Breast epithelium (tissue), 4 donors: ENCODE measurements at regions not wholly inside any gene's neighbourhood (a gene's known extent, or its start where the extent isn't known, plus 50 kb on each side); places are given as distances from the start of the nearest gene placed in this dataset.

Experiments
- DNase-seq, 2 donors: peaks; one replicate each; pipeline ENCODE4 v3.0.0-alpha.2; 2019; ENCODE audit warnings: low spot score in 2 of 2
- H3K27ac ChIP-seq, 2 donors: fragments of 200-600 bp; sonication (generic) in 1 of 2; one replicate each; pipeline ENCODE4 v1.5.1; 2016 to 2019; ENCODE audit warnings: mild to moderate bottlenecking in 1 of 2
- H3K27me3 ChIP-seq, 2 donors: fragments of 200-600 bp; sonication (generic) in 1 of 2; one replicate each; pipeline versions ENCODE4 v1.5.1 to v1.6.0; 2017 to 2019; ENCODE audit warnings: control low read depth in 1 of 2, mild to moderate bottlenecking in 1 of 2
- H3K36me3 ChIP-seq: fragments of 200-600 bp; one replicate; pipeline ENCODE4 v1.5.1; 2019
- H3K4me1 ChIP-seq, 2 donors: fragments of 200-600 bp; sonication (generic); one replicate each; pipeline ENCODE4 v1.5.1; 2016 to 2019; ENCODE audit warnings: control low read depth in 1 of 2
- H3K4me3 ChIP-seq, 3 donors: fragments of 200-600 bp; sonication (generic); 1 replicate in 2 of 3; 2 replicates in 1 of 3; pipeline ENCODE4 v1.5.1; 2016 to 2019; ENCODE audit warnings: mild to moderate bottlenecking in 3 of 3, moderate library complexity in 2 of 3
- H3K9me3 ChIP-seq, 2 donors: fragments of 200-600 bp; sonication (generic) in 1 of 2; one replicate each; pipeline ENCODE4 v1.5.1; 2016 to 2019; ENCODE audit warnings: control low read depth in 1 of 2
- POLR2A ChIP-seq: fragments of 450-650 bp; IDR thresholded peaks from one replicate; pipeline ENCODE4 v1.6.1; 2016; ENCODE audit warnings: antibody characterized with exemption, mild to moderate bottlenecking, moderate library complexity
- POLR2AphosphoS5 ChIP-seq, 3 donors: sonication (generic); formaldehyde crosslinking; IDR thresholded peaks; one replicate each; pipeline ENCODE4 v1.6.1; 2017; ENCODE audit warnings: antibody characterized with exemption in 3 of 3
- intact Hi-C: fragments of 100-400 bp; cut with DNase I; formaldehyde crosslinking; loops from one replicate; pipeline ENCODE4 v1.15.1; 2023; ENCODE audit warnings: low total_unique reads
- TF ChIP-seq, protein P1 (sequence below), 3 donors: fragments of 450-650 bp; IDR thresholded peaks; one replicate each; pipeline ENCODE4 v1.5.1; 2016 to 2017; ENCODE audit warnings: antibody characterized with exemption in 3 of 3, mild to moderate bottlenecking in 3 of 3, moderate library complexity in 3 of 3

DNA sequence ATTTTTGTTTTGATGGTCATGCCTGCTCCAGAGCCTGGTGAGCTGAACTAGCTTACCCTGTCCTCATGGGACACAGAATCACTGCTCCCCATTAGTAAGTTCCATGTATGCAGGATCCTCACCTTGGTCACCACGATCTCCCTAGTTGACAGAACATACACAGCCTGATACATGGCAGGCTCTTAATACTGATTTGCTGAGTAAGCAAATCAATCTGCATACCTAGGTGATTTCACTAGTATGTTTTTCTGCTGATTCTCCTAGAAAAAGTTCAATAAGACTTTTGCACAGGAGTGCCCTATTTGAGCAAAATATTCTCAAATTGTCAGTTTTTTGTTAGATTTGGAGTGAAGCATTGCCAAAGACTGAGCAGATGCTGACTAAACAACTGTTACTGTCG is 113.7 kb downstream of the ACER2 start:
- no peaks in the 10 kb centered on the region for H3K27me3 ChIP-seq
- intact Hi-C loops: no loop called here

DNA sequence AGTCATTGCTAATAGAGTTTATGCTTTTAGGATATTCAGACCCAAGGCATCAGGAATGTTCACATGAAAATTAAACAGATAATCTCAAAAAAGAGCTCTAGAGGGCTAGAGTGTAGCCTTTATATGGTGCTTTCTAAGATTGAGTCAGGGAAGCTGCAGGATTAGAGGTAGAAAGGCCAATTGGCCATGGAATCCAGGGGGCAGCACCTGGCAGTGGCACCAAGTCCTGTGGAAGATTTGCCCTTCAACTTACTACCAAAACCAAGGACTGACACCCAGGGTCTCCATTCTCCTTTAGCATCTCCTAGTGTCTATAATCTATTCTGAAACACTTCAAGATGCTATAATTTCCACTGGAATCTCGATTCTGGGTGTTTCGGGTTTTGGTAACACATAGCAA is 112.4 kb downstream of the ACER2 start:
- no peaks in the 10 kb centered on the region for H3K27me3 ChIP-seq
- TF ChIP-seq POLR2A (no peak), POLR2AphosphoS5 (IDR thresholded peaks at IDR 0.05) (no peak)
- TF ChIP-seq, protein P1, sequence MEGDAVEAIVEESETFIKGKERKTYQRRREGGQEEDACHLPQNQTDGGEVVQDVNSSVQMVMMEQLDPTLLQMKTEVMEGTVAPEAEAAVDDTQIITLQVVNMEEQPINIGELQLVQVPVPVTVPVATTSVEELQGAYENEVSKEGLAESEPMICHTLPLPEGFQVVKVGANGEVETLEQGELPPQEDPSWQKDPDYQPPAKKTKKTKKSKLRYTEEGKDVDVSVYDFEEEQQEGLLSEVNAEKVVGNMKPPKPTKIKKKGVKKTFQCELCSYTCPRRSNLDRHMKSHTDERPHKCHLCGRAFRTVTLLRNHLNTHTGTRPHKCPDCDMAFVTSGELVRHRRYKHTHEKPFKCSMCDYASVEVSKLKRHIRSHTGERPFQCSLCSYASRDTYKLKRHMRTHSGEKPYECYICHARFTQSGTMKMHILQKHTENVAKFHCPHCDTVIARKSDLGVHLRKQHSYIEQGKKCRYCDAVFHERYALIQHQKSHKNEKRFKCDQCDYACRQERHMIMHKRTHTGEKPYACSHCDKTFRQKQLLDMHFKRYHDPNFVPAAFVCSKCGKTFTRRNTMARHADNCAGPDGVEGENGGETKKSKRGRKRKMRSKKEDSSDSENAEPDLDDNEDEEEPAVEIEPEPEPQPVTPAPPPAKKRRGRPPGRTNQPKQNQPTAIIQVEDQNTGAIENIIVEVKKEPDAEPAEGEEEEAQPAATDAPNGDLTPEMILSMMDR (IDR thresholded peaks at IDR 0.05): no peak
- H3K27ac ChIP-seq: no peak overlapping the region
- H3K9me3 ChIP-seq: no peaks in the 10 kb centered on the region
- no peak for DNase-seq
- no peaks in the 10 kb centered on the region for H3K36me3 ChIP-seq
- H3K4me1 ChIP-seq: no peaks in the 10 kb centered on the region
- H3K4me3 ChIP-seq: no peak overlapping the region
- intact Hi-C loops: no loop called here

More for the DNA sequence above, 113.7 kb downstream of the ACER2 start:
- H3K9me3 ChIP-seq: no peaks in the 10 kb centered on the region
- DNase-seq: no peak
- no peaks in the 10 kb centered on the region for H3K4me1 ChIP-seq
- H3K36me3 ChIP-seq: no peaks in the 10 kb centered on the region
- TF ChIP-seq POLR2AphosphoS5 (IDR thresholded peaks at IDR 0.05) (no peak), POLR2A (no peak)
- TF ChIP-seq, protein P1 (IDR thresholded peaks at IDR 0.05): no peak
- H3K27ac ChIP-seq: no peak overlapping the region
- no peak overlapping the region for H3K4me3 ChIP-seq

DNA sequence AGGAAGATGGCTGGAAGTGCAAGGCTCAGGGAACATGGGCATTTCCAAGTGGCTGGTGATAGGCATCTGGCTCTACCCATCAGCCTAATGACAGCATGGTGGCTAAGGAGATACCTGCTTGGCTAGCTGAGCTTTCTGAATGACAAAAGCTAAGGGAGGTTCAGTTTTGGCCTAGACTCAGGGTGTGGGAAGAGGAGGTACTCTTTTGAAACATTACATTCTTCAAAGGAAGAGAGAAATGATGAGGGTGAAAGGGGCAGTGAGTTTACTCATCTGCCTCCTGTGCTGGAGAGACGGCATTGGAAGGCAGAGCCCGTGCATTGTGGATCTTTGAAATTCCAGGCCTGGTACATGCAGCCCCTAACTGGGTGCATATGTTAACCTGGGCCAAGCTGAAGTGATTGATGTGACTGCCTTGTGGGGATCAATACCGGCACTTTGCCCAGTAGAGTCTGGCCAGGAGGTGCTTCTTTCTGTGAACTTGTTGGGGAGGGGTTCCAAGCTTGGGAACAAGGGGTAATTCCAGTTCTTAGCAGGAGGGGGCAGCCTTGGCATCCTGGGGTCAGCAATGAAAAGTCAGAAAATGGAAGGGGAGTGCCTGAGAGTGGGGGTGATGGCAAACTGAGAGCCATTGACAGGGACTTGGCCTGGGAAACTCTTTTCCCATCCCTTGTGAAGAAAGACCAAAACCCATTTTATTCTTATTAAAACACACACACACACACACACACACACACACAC is 108.6 kb downstream of the ACER2 start:
- Histone ChIP-seq H3K27ac (no peak overlapping the region), H3K36me3 (no peaks in the 10 kb centered on the region), H3K4me3 (no peak overlapping the region), H3K27me3 (no peaks in the 10 kb centered on the region), H3K4me1 (no peaks in the 10 kb centered on the region), H3K9me3 (no peaks in the 10 kb centered on the region)
- intact Hi-C loops: no loop called here
- DNase-seq: no peak
- TF ChIP-seq, protein P1 (IDR thresholded peaks at IDR 0.05): no peak
- TF ChIP-seq POLR2AphosphoS5 (IDR thresholded peaks at IDR 0.05) (no peak), POLR2A (no peak)

DNA sequence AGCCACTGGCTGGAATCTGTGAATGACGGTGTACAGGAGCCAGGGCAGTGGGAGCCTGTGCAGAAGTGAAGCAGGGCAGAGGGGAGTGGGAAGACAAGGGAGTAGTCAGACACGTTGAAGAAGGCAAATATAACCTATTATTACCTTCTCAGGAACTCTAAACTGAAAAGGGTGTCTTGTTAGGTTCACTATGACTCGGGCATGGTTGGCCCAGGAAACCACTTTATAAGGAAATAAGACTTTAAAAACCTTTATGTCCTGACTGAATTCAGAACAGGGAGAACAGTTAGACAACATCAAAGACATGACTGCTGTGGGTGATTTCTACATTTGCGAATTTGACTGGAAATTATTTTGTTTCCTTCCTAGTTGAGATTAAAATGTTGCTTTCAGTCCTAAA is 107.5 kb downstream of the ACER2 start:
- TF ChIP-seq, protein P1 (IDR thresholded peaks at IDR 0.05): no peak
- TF ChIP-seq POLR2AphosphoS5 (IDR thresholded peaks at IDR 0.05) (no peak), POLR2A (no peak)
- no peaks in the 10 kb centered on the region for H3K4me1 ChIP-seq
- H3K27me3 ChIP-seq: no peaks in the 10 kb centered on the region
- H3K4me3 ChIP-seq: no peak overlapping the region
- no peak for DNase-seq
- no peak overlapping the region for H3K27ac ChIP-seq
- H3K36me3 ChIP-seq: no peaks in the 10 kb centered on the region
- no peaks in the 10 kb centered on the region for H3K9me3 ChIP-seq
- intact Hi-C loops: no loop called here

DNA sequence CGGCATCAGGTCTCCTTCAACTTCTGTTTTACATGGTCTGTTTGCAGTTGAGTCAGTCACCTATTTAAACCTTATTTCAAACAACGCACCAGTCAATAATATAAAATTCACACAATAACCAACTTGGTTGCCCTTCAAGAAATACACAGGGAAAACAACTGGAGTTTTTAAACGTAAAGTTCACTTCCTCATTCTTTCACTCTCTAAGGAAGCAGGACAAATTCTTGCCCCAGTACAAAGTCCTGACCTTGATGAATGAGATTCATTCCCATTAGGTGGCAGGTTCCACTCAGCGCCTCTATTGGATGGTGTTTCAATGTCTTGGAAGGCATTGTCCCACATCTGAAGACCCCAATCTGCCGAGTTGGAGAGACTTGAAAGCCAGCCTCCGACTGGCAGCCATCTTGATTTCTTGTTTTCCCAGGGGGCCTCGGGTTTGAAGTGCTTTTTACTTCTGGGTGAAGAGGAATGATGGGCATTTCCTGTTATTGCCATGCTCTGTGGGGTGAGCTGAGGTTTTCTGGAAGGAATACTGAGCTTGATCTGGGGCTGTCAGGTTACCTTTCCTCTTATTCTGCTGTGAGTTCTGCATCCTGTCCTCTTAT is 105.0 kb downstream of the ACER2 start:
- no peak for TF ChIP-seq POLR2A
- TF ChIP-seq, protein P1 (IDR thresholded peaks at IDR 0.05): no peak
- no peak for TF ChIP-seq POLR2AphosphoS5 (IDR thresholded peaks at IDR 0.05)
- Histone ChIP-seq H3K4me3 (no peak overlapping the region), H3K9me3 (no peaks in the 10 kb centered on the region), H3K36me3 (no peaks in the 10 kb centered on the region), H3K27ac (no peak overlapping the region), H3K27me3 (no peaks in the 10 kb centered on the region), H3K4me1 (no peaks in the 10 kb centered on the region)
- DNase-seq: no peak
- intact Hi-C loops: no loop called here
